ENCODE measurements at regions not wholly inside any gene's neighbourhood (a gene's known extent, or its start where the extent isn't known, plus 50 kb on each side); places are given as distances from the start of the nearest gene placed in this dataset.
"Not testable (repeated sequence)": the region's sequence is repeated elsewhere in the genome, so short reads cannot be mapped to it uniquely, and the experiment has no call there.

DNA sequence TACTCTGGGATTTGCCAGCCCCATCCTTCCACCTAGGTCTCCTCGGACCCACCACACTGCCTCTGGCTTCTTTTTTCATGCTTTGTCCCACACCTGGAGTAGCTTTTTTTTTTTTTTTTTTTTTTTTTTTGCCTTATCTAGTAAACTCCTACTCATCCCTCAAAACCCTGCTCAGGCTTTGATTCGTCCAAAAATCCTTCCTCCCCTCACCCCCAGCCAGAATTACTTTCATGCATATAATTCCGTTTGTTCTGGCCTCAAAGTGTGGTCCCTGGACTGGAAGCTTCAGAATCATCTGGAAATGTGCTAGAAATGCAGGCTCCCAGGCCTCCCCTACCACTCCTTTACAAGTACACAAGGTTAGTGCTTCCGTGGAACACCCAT lies 320.1 kb downstream of the PTTG2 start:
- peaks cover 6% of the 10 kb centered on the region for H3K9me3 Mint-ChIP-seq
- no peak overlapping the region for H3K27ac Mint-ChIP-seq
- H3K36me3 Mint-ChIP-seq (ENCODE audit: low read depth), result no peaks in the 10 kb centered on the region
- H3K4me3 Mint-ChIP-seq, result no peak overlapping the region
- no peaks in the 10 kb centered on the region for H3K27me3 Mint-ChIP-seq
- H3K4me1 Mint-ChIP-seq (ENCODE audit: low read depth), result peaks cover 4% of the 10 kb centered on the region

DNA sequence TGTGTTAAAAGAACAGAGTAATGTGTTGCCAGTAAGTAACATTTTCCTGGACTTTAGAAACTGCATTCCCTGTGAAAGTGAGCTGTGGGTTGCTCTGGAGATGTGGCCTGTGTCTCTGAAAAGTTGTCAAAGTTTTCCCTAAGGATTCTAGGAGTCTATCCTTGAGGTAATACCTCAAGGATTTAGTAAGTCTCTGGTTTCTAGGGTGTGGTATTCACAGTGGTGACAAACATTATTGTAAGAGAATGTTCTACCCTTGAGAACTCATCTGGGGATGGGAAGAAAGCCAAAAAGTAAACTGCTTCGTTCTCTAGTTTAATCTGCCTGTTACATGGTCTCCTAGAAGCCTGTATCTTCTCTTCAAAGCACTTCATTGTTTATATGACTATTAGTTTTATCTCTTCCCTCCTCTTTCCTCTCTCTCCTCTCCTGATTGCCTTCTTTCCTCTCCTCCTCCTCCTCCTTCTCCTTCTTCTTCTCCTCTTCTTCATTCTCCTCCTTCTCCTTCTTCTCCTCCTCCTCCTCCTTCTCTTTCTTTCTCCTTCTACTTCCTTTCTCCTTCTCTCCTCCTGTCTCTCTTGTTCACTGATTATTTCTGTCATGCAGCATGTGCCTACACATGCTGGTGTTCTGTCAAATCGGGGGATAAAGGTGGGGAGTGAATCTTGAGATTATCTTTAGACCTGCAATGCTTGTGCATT lies 321.3 kb downstream of the PTTG2 start:
- H3K9me3 Mint-ChIP-seq, result peaks cover 9% of the 10 kb centered on the region

DNA sequence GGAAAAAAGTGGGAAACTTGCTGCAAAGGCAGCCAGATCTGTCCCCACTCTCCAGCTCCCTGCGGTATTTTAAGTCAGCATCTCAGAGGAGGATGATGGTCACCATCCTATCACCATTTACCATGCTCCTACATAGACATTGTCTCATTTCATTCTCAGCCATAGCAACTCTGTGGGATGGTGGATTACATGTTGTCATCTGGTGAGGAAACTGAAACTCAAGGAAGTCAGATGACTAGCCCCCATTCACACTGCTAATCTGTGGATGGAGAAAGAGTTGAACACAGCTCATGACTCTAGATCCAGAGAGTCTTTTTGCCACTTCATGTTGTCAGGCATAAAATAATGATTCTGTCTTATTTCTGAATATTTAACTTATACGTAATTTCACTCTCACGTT lies 323.5 kb downstream of the PTTG2 start:
- Mint-ChIP-seq H3K27me3 (no peaks in the 10 kb centered on the region), H3K9me3 (peaks cover 4% of the 10 kb centered on the region), H3K4me1 (ENCODE audit: low read depth) (peaks cover 4% of the 10 kb centered on the region), H3K4me3 (no peak overlapping the region), H3K36me3 (ENCODE audit: low read depth) (no peaks in the 10 kb centered on the region), H3K27ac (no peak overlapping the region)

More for the DNA sequence above, 321.3 kb downstream of the PTTG2 start:
- Mint-ChIP-seq H3K27ac (no peak overlapping the region), H3K4me3 (no peak overlapping the region), H3K4me1 (ENCODE audit: low read depth) (peaks cover 4% of the 10 kb centered on the region), H3K36me3 (ENCODE audit: low read depth) (no peaks in the 10 kb centered on the region), H3K27me3 (no peaks in the 10 kb centered on the region)

DNA sequence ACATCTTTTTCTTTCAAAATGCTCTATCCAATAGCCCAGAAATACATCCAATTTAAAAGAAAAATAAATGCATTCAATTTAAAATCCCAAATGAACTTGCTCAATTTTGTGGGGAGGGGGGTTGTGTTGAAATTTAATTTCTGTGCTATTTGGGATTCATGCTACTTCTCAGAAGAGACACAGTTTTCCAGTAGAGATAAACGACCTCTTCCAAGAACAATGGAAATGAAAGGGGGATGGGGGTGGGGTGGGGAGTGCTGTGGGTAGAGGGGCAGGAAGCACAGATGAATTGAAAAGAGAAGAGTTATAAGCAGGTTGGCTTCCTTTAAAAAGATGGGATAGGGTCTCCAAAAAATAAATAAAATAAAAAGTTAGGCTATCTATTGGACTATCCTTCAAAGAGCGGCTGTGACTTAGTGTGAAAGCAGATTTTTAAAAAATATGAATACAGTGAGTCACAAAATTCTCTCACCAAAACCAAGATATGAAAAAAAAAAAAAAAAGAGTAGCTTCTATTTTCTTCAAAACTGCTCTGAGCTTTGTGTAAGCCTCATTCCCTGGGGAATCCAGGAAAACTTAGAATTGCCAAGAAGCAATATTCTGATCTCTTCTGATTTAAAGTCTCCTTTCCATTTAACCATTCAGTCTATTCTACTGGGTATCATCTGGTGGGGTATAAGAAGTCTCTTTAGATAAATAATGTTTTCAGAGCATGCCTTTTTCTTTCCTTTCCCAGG lies 324.3 kb downstream of the PTTG2 start:
- no peak overlapping the region for H3K27ac Mint-ChIP-seq
- peaks cover 4% of the 10 kb centered on the region for H3K9me3 Mint-ChIP-seq
- peaks cover 4% of the 10 kb centered on the region for H3K4me1 Mint-ChIP-seq (ENCODE audit: low read depth)
- no peaks in the 10 kb centered on the region for H3K36me3 Mint-ChIP-seq (ENCODE audit: low read depth)
- no peaks in the 10 kb centered on the region for H3K27me3 Mint-ChIP-seq
- no peak overlapping the region for H3K4me3 Mint-ChIP-seq

DNA sequence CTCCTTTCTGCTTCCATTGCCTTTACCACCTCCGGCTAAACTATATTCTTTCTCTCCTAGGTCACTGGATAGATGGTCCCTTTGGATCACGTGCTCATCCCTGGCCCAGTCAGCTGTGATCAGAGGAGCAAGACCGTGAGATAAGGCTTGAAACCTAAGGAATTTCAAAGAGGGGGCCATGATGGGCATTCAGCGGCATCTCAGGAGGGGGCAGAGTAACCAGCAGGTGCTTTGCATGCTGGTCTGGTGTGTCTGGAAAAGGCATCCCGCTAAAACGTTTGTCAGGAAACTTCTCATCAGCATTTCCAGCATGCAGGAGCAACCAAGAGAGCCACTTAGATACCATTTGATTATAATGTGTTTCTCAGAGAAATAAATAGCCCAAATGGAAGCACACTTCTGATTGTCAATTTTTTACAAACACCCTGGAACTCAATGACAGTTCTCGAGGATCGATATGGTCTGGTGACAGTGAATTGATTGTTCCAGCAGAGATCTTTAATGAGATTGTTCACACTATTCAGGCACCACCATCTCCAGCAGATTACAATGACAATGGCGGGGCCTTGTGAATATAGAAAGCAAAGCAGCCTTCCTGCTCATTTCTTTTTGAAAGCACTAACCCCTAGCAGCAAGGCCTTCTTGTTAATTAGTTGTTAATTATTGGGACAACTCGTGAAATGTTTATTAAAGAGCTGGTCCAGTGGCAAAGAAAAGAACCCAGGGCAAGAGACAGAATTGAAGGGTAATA lies 327.1 kb downstream of the PTTG2 start:
- H3K27ac Mint-ChIP-seq, result no peak overlapping the region
- peaks cover 5% of the 10 kb centered on the region for H3K9me3 Mint-ChIP-seq
- peaks cover 4% of the 10 kb centered on the region for H3K4me1 Mint-ChIP-seq (ENCODE audit: low read depth)
- H3K27me3 Mint-ChIP-seq, result no peaks in the 10 kb centered on the region
- H3K36me3 Mint-ChIP-seq (ENCODE audit: low read depth), result no peaks in the 10 kb centered on the region
- H3K4me3 Mint-ChIP-seq, result no peak overlapping the region

DNA sequence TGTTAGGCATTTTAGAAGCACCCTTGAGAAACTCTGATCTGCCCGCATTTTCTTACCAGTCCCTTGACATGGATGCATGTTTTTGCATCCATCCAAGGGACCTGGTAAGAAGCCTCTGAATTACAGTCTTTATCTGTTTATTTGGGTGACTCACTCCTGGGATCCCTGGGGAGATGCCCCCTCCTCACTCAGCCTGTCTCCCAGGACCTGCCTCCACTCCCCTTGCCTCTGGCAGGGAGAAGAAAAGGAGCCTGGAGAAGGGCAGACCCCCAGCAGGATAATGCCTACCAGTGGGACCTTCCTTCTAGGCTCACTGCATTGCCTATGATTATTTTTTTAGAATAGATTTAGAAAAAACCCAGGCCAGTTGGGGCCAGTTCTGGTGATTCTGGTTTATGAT lies 329.4 kb downstream of the PTTG2 start:
- H3K27ac Mint-ChIP-seq, result no peak overlapping the region
- H3K4me1 Mint-ChIP-seq (ENCODE audit: low read depth), result no peaks in the 10 kb centered on the region
- H3K27me3 Mint-ChIP-seq, result peaks cover 4% of the 10 kb centered on the region
- H3K9me3 Mint-ChIP-seq, result peaks cover 9% of the 10 kb centered on the region
- H3K4me3 Mint-ChIP-seq, result no peak overlapping the region
- no peaks in the 10 kb centered on the region for H3K36me3 Mint-ChIP-seq (ENCODE audit: low read depth)

DNA sequence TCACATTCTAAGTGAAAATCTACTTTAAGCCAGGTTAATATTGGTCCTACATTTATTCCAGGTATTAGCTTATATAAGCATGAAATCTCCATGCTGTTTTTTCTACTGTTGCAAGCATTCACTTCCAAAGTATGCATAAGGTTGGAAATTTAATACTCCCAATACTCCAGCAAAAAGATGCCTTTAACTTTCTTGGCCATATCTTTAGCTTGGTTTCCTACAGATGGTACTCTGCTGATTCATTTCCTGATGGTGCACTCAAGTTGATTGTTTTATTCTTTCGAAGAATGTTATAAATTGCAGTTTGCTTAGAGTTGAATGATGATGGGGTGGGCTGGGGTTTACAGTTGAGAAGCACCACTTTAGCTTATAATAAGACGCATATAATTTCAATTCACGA lies 330.2 kb downstream of the PTTG2 start:
- Mint-ChIP-seq H3K4me1 (ENCODE audit: low read depth) (no peaks in the 10 kb centered on the region), H3K4me3 (no peak overlapping the region), H3K27me3 (peaks cover 4% of the 10 kb centered on the region), H3K9me3 (peaks cover 7% of the 10 kb centered on the region), H3K27ac (no peak overlapping the region), H3K36me3 (ENCODE audit: low read depth) (no peaks in the 10 kb centered on the region)

DNA sequence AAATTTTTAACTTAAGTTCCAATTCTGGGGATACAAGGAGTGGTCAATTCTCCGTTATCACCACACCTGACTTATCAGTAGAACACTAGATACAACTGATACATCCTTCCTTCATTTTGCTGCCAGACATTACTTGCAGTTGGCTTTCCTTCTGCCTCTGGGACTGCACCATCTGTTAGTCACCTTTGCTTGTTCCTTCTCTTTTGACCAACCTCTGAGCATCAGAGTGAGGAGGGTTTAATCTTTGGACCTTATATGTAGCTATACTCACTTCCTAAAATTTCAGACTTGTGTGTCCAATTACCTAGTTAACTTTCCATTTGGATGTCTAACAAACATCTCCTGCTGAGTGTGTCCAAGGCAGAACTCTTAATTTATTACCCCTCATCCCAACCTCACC lies 330.7 kb downstream of the PTTG2 start:
- no peak overlapping the region for H3K4me3 Mint-ChIP-seq
- H3K27me3 Mint-ChIP-seq, result peaks cover 7% of the 10 kb centered on the region
- no peaks in the 10 kb centered on the region for H3K4me1 Mint-ChIP-seq (ENCODE audit: low read depth)
- H3K9me3 Mint-ChIP-seq, result peaks cover 5% of the 10 kb centered on the region
- no peak overlapping the region for H3K27ac Mint-ChIP-seq
- H3K36me3 Mint-ChIP-seq (ENCODE audit: low read depth), result no peaks in the 10 kb centered on the region

DNA sequence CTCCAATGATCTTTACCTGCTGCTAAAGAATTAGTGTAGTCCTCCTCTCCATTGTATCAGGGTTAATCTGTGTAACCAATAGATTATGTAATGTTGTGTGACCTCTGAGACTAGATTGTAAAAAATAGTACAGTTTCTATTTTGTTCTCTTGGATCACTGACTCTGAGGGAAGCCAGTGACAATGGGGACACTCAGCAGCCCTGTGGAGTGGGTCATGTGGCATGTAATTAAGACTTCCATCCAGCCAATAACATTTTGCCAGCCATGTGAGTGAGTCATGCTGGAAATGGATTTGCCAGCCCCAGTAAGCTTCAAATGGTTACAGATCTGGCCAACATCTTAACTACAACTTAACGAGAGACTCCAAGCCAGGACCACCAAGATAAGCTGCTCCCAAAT lies 332.3 kb downstream of the PTTG2 start:
- Mint-ChIP-seq H3K4me1 (ENCODE audit: low read depth) (no peaks in the 10 kb centered on the region), H3K27me3 (peaks cover 7% of the 10 kb centered on the region), H3K9me3 (peaks cover 10% of the 10 kb centered on the region), H3K4me3 (no peak overlapping the region), H3K27ac (no peak overlapping the region), H3K36me3 (ENCODE audit: low read depth) (peaks cover 5% of the 10 kb centered on the region)

DNA sequence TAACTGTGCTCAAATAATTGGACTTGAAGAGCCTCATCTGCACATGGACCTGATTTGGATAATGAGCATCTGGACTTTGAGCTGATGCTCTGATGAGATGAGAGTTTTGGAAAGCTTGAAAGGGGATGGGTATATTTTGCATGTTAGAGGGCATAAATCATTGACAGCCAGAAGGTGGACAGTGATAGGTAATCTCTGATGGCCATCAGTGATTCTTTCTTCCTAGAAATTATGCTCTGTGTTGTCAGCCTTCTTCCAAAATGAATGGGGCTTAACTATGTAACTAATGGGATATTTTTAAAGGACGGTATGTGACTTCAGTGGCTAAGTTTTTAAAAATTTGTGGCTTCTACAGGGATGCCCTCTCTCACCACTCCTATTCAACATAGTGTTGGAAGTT lies 334.0 kb downstream of the PTTG2 start:
- Mint-ChIP-seq H3K27ac (no peak overlapping the region), H3K36me3 (ENCODE audit: low read depth) (peaks cover 10% of the 10 kb centered on the region), H3K4me1 (ENCODE audit: low read depth) (no peaks in the 10 kb centered on the region), H3K9me3 (peaks cover 19% of the 10 kb centered on the region), H3K27me3 (peaks cover 7% of the 10 kb centered on the region), H3K4me3 (no peak overlapping the region)

DNA sequence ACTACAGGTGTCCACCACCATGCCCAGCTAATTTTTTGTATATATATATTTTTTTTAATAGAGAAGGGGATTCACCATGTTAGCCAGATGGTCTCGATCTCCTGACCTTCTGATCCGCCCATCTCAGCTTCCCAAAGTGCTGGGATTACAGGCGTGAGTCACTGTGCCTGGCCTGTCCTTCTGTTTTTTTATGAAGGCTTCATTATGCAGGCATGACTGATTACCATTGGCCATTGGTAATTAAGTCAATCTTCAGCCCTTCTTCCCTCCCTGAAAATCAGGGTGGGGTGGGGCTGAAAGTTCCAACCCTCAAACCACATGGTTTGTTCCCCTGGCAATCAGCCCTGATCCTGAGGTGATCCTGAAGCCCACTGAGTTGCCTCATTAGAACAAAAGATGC lies 336.9 kb downstream of the PTTG2 start:
- no peak overlapping the region for H3K4me3 Mint-ChIP-seq
- no peaks in the 10 kb centered on the region for H3K4me1 Mint-ChIP-seq (ENCODE audit: low read depth)
- peaks cover 7% of the 10 kb centered on the region for H3K27me3 Mint-ChIP-seq
- no peak overlapping the region for H3K27ac Mint-ChIP-seq
- peaks cover 39% of the 10 kb centered on the region for H3K9me3 Mint-ChIP-seq
- peaks cover 25% of the 10 kb centered on the region for H3K36me3 Mint-ChIP-seq (ENCODE audit: low read depth)

DNA sequence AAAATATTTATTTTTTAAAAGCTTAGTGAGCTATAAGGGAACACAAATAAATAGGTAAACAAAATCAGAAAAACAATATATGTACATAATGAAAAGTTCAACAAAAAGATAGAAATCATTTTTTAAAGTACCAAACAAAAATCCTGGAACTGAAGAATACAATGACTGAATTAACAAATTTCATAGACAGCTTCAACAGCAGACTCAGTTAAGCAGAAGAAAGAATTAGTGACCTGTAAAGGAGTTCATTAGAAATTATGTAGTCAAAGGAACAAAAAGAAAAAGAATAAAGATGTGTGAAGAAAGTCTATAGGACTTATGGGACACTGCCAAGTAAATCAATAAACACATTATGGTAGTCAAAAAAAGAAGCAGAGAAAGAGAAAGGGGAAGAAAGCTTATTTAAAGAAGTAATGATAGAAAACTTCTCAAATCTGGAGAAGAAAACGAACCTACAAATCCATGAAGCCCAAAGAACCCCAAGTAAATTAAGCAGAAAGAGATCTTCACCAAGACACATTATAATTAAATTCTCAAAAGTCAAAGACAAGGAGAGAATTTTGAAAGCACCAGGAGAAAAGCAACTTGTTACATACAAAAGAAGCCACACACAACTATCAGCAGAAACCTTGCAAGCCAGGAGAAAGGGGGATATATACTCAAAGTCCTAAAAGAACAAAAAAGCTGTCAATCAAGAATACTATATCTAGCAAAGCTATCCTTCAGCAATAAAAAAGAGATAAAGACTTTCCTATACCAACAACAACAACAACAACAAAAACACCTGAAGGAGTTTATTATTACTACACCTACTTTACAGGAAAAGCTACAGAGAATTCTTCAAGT lies 338.9 kb downstream of the PTTG2 start:
- H3K4me1 Mint-ChIP-seq (ENCODE audit: low read depth), result no peaks in the 10 kb centered on the region
- H3K27ac Mint-ChIP-seq, result no peak overlapping the region
- H3K9me3 Mint-ChIP-seq, result peaks cover 41% of the 10 kb centered on the region

DNA sequence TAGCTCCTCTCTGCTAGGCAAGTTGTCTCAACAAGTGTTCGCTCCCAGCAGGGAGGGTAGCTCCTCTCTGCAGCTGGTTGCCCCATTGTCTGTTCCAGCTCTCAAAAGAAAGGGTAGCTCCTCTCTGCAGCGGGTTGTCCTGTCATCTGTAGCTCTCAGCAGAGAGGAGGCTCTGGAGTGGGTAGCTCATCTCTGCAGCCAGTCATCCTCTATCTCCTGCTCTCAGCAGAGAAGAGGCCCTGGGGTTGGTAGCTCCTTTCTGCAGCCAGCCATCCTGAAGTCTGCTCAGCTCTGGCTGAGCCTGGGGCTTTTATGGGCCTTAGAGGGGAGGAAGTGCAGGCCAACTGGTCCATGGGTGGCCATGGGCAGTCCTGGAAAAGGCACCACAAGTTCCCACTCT lies 342.7 kb downstream of the PTTG2 start:
- Mint-ChIP-seq H3K4me1 (ENCODE audit: low read depth) (peaks cover 26% of the 10 kb centered on the region), H3K27ac (no peak overlapping the region), H3K27me3 (no peaks in the 10 kb centered on the region), H3K4me3 (no peak overlapping the region), H3K9me3 (peaks cover 34% of the 10 kb centered on the region), H3K36me3 (ENCODE audit: low read depth) (peaks cover 23% of the 10 kb centered on the region)

More for the DNA sequence above, 338.9 kb downstream of the PTTG2 start:
- Mint-ChIP-seq H3K27me3 (peaks cover 3% of the 10 kb centered on the region), H3K36me3 (ENCODE audit: low read depth) (peaks cover 29% of the 10 kb centered on the region), H3K4me3 (no peak overlapping the region)

DNA sequence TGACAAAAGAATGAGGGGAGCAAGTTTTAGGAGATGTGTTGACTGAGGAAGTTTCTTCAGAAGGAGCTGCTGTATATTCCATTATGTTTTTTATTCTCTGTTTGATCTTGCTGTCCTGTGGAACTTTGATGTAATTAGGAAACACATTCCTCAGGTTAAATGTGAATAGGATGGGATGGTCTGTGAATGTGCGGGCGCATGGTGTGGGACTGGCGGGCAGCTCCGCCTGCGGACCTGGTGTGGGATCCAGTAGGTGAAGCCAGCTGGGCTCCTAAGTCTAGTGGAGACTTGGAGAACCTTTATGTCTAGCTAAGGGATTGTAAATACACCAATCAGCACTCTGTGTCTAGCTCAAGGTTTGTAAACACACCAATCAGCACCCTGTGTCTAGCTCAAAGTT lies 344.3 kb downstream of the PTTG2 start:
- Mint-ChIP-seq H3K9me3 (peaks cover 25% of the 10 kb centered on the region), H3K36me3 (ENCODE audit: low read depth) (peaks cover 17% of the 10 kb centered on the region), H3K4me1 (ENCODE audit: low read depth) (peaks cover 41% of the 10 kb centered on the region)
- H3K27me3 Mint-ChIP-seq, H3K27ac Mint-ChIP-seq, H3K4me3 Mint-ChIP-seq: not testable (repeated sequence)
